ENCODE measurements at regions not wholly inside any gene's neighbourhood (a gene's known extent, or its start where the extent isn't known, plus 50 kb on each side); places are given as distances from the start of the nearest gene placed in this dataset.
"Not testable (repeated sequence)": the region's sequence is repeated elsewhere in the genome, so short reads cannot be mapped to it uniquely, and the experiment has no call there.

GRCh38 chr12:131192951-131193350 lies 239.2 kb downstream of the ADGRD1 start:
- DNase-seq (ENCODE audit: low read depth, low spot score): no peak

GRCh38 chr12:131194166-131194565 lies 240.5 kb downstream of the ADGRD1 start:
- no peak for DNase-seq (ENCODE audit: low read depth, low spot score)

- no peak for DNase-seq (ENCODE audit: low read depth, low spot score)
Measured at GRCh38 chr12:131195796-131196195, 242.1 kb downstream of the ADGRD1 start.

GRCh38 chr12:131196220-131196619 lies 242.5 kb downstream of the ADGRD1 start:
- no peak for DNase-seq (ENCODE audit: low read depth, low spot score)

GRCh38 chr12:131197490-131197889 lies 243.8 kb downstream of the ADGRD1 start:
- no peak for DNase-seq (ENCODE audit: low read depth, low spot score)

- DNase-seq (ENCODE audit: low read depth, low spot score): no peak
Measured at GRCh38 chr12:131199221-131199620, 245.5 kb downstream of the ADGRD1 start.

- DNase-seq (ENCODE audit: low read depth, low spot score): not testable (repeated sequence)
Measured at GRCh38 chr12:131201912-131202311, 248.2 kb downstream of the ADGRD1 start.

- no peak for DNase-seq (ENCODE audit: low read depth, low spot score)
Measured at GRCh38 chr12:131202592-131203378, 249.1 kb downstream of the ADGRD1 start.

GRCh38 chr12:131203666-131204415 lies 250.1 kb downstream of the ADGRD1 start:
- no peak for DNase-seq (ENCODE audit: low read depth, low spot score)

- DNase-seq (ENCODE audit: low read depth, low spot score): no peak
Measured at GRCh38 chr12:131204416-131205274, 250.9 kb downstream of the ADGRD1 start.

GRCh38 chr12:131205275-131205933 lies 251.7 kb downstream of the ADGRD1 start:
- DNase-seq (ENCODE audit: low read depth, low spot score): not testable (repeated sequence)

- not testable (repeated sequence) for DNase-seq (ENCODE audit: low read depth, low spot score)
Measured at GRCh38 chr12:131206630-131207299, 253.1 kb downstream of the ADGRD1 start.

GRCh38 chr12:131207300-131207660 lies 253.6 kb downstream of the ADGRD1 start:
- not testable (repeated sequence) for DNase-seq (ENCODE audit: low read depth, low spot score)

- not testable (repeated sequence) for DNase-seq (ENCODE audit: low read depth, low spot score)
Measured at GRCh38 chr12:131207841-131208240, 254.1 kb downstream of the ADGRD1 start.

GRCh38 chr12:131208425-131208824 lies 254.7 kb downstream of the ADGRD1 start:
- DNase-seq (ENCODE audit: low read depth, low spot score): no peak

- no peak for DNase-seq (ENCODE audit: low read depth, low spot score)
Measured at GRCh38 chr12:131209082-131210070, 255.7 kb downstream of the ADGRD1 start.

- DNase-seq (ENCODE audit: low read depth, low spot score): no peak
Measured at GRCh38 chr12:131210506-131211339, 257.0 kb downstream of the ADGRD1 start.

GRCh38 chr12:131211340-131211938 lies 257.7 kb downstream of the ADGRD1 start:
- DNase-seq (ENCODE audit: low read depth, low spot score): no peak
